ENCODE measurements at regions not wholly inside any gene's neighbourhood (a gene's known extent, or its start where the extent isn't known, plus 50 kb on each side); places are given as distances from the start of the nearest gene placed in this dataset.

DNA sequence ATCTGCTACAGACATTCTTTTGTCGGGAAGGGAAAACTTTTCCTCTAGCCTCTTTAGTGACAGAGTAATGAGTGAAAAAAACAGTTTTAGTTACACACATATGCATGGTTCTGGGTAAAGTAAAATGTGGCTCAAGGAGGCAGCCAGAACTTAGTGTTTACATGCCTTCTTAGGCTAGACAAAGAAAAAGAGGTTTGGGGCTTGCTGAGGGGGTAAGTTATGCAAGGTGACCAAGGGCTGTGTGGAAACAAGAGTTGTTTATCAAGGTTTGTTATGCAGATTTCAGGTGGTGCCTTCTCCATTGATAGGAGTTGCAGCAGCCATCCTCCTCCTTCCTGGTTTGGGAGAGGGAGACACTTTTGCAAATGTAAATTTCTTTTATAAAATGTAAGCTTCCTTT lies 66.5 kb upstream of the RAB3GAP2 start:
- TF ChIP-seq, protein P1, sequence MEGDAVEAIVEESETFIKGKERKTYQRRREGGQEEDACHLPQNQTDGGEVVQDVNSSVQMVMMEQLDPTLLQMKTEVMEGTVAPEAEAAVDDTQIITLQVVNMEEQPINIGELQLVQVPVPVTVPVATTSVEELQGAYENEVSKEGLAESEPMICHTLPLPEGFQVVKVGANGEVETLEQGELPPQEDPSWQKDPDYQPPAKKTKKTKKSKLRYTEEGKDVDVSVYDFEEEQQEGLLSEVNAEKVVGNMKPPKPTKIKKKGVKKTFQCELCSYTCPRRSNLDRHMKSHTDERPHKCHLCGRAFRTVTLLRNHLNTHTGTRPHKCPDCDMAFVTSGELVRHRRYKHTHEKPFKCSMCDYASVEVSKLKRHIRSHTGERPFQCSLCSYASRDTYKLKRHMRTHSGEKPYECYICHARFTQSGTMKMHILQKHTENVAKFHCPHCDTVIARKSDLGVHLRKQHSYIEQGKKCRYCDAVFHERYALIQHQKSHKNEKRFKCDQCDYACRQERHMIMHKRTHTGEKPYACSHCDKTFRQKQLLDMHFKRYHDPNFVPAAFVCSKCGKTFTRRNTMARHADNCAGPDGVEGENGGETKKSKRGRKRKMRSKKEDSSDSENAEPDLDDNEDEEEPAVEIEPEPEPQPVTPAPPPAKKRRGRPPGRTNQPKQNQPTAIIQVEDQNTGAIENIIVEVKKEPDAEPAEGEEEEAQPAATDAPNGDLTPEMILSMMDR (IDR thresholded peaks at IDR 0.05): no peak
- no peak for TF ChIP-seq POLR2A (IDR thresholded peaks at IDR 0.05)

Measured in esophagus squamous epithelium (tissue), 4 donors.